A673 (cell line): ENCODE measurements at regions not wholly inside any gene's neighbourhood (a gene's known extent, or its start where the extent isn't known, plus 50 kb on each side); places are given as distances from the start of the nearest gene placed in this dataset.

Experiments used
- EZH2 ChIP-seq: fragments of 200-600 bp; sonication (generic); IDR thresholded peaks from 2 replicates; pipeline ENCODE4 v1.6.1; 2017; ENCODE audit warnings: borderline replicate concordance, low read depth, mild to moderate bottlenecking, mixed read lengths, antibody characterized with exemption, low read length; ENCODE audit not compliant: poor library complexity, severe bottlenecking
- TF ChIP-seq, protein P1 (sequence below): fragments of 300-800, 200-600 bp; sonication (generic); conservative IDR thresholded peaks from 2 replicates; pipeline ENCODE4 v1.5.1; 2017; ENCODE audit warnings: low read depth, mild to moderate bottlenecking, antibody characterized with exemption, low read length, moderate library complexity, mixed read lengths

DNA sequence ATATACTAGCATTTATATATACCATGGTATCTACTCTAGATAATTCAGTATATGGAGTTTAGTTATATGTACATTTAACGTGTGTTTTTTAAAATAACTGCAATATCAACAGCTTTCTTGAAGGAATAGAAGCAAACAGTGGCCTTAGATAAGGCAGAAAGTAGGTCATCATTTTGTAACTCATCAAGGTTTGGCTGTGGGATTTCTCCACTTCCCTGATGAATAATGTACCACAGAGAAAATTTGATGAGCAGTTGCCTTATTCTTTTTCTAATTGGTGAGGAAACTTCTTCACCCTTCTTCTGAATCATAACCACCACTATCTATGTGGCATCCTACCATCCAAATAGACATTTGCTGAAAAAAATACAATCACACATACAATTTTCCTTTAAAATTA, 590.2 kb upstream of the SPRY2 start:
- TF ChIP-seq, protein P1, sequence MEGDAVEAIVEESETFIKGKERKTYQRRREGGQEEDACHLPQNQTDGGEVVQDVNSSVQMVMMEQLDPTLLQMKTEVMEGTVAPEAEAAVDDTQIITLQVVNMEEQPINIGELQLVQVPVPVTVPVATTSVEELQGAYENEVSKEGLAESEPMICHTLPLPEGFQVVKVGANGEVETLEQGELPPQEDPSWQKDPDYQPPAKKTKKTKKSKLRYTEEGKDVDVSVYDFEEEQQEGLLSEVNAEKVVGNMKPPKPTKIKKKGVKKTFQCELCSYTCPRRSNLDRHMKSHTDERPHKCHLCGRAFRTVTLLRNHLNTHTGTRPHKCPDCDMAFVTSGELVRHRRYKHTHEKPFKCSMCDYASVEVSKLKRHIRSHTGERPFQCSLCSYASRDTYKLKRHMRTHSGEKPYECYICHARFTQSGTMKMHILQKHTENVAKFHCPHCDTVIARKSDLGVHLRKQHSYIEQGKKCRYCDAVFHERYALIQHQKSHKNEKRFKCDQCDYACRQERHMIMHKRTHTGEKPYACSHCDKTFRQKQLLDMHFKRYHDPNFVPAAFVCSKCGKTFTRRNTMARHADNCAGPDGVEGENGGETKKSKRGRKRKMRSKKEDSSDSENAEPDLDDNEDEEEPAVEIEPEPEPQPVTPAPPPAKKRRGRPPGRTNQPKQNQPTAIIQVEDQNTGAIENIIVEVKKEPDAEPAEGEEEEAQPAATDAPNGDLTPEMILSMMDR = no peak
- TF ChIP-seq EZH2 = no peak
